Prostate gland (tissue), 2 donors: ENCODE measurements at regions not wholly inside any gene's neighbourhood (a gene's known extent, or its start where the extent isn't known, plus 50 kb on each side); places are given as distances from the start of the nearest gene placed in this dataset.

Source experiments
- CTCF ChIP-seq, 4 experiments: fragments of 200-600 bp in 2 of 4; fragments of 450-650 bp in 2 of 4; sonication (generic) in 2 of 4; IDR thresholded peaks; 1 replicate in 3 of 4; 2 replicates in 1 of 4; pipeline ENCODE4 v1.5.1; 2016 to 2019; ENCODE audit warnings: antibody characterized with exemption in 4 of 4, mild to moderate bottlenecking in 2 of 4, moderate library complexity in 2 of 4
- POLR2AphosphoS5 ChIP-seq: sonication (generic); formaldehyde crosslinking; IDR thresholded peaks from one replicate; pipeline ENCODE4 v1.6.1; 2017; ENCODE audit warnings: antibody characterized with exemption

- TF ChIP-seq CTCF (IDR thresholded peaks at IDR 0.05) (no peak), POLR2AphosphoS5 (no peak)
Observed at GRCh38 chr3:103960819-103961218, 1405.9 kb upstream of the ALCAM start.
